Esophagus squamous epithelium (tissue), 5 donors: ENCODE measurements at regions not wholly inside any gene's neighbourhood (a gene's known extent, or its start where the extent isn't known, plus 50 kb on each side); places are given as distances from the start of the nearest gene placed in this dataset.
A peak's percentile ranks its signal among the peaks of the same experiment; 100 is the strongest.

Experiments
- DNase-seq: peaks from one replicate; lab custom pipeline; 2025; lab: John Stamatoyannopoulos, UW
- H3K27ac ChIP-seq, 4 donors: fragments of 200-600 bp; sonication (generic); one replicate each; pipeline ENCODE4 v1.5.1; 2016 to 2019; ENCODE audit warnings: mild to moderate bottlenecking in 1 of 4
- H3K27me3 ChIP-seq, 4 donors: fragments of 200-600 bp; sonication (generic); 1 replicate in 3 of 4; 2 replicates in 1 of 4; pipeline versions ENCODE4 v1.5.1 to v1.6.0; 2017 to 2021; ENCODE audit warnings: antibody characterized with exemption in 1 of 4
- H3K36me3 ChIP-seq, 3 donors: fragments of 200-600 bp; sonication (generic); one replicate each; pipeline ENCODE4 v1.5.1; 2016 to 2019
- H3K4me1 ChIP-seq, 3 donors: fragments of 200-600 bp; sonication (generic); one replicate each; pipeline ENCODE4 v1.5.1; 2017 to 2019
- H3K4me3 ChIP-seq, 4 donors: fragments of 200-600 bp; sonication (generic); 1 replicate in 3 of 4; 2 replicates in 1 of 4; pipeline ENCODE4 v1.5.1; 2016 to 2019; ENCODE audit warnings: mild to moderate bottlenecking in 2 of 4, moderate library complexity in 1 of 4
- H3K9me3 ChIP-seq, 3 donors: fragments of 200-600 bp; sonication (generic); one replicate each; pipeline ENCODE4 v1.5.1; 2016 to 2019
- POLR2A ChIP-seq, 4 donors: fragments of 450-650 bp; IDR thresholded peaks; one replicate each; pipeline ENCODE4 v1.6.1; 2017; ENCODE audit warnings: antibody characterized with exemption in 4 of 4, mild to moderate bottlenecking in 4 of 4, moderate library complexity in 3 of 4
- WGBS, 2 donors: methylation state at CpG; one replicate each; pipeline ENCODE4 v1.1.5; 2018; 5-methylcytosine and 5-hydroxymethylcytosine counted together
- intact Hi-C: fragments of 100-400 bp; cut with DNase I; formaldehyde crosslinking; loops from one replicate; pipeline ENCODE4 v1.15.0; 2022
- TF ChIP-seq, protein P1 (sequence below), 6 experiments: fragments of 450-650 bp in 4 of 6; fragments of 200-600 bp in 2 of 6; sonication (generic) in 2 of 6; IDR thresholded peaks; one replicate each; pipeline ENCODE4 v1.5.1; 2016 to 2019; ENCODE audit warnings: antibody characterized with exemption in 6 of 6, mild to moderate bottlenecking in 4 of 6, moderate library complexity in 4 of 6
- donor health status: DM: yes; HTN: yes; CAD: no.

DNA sequence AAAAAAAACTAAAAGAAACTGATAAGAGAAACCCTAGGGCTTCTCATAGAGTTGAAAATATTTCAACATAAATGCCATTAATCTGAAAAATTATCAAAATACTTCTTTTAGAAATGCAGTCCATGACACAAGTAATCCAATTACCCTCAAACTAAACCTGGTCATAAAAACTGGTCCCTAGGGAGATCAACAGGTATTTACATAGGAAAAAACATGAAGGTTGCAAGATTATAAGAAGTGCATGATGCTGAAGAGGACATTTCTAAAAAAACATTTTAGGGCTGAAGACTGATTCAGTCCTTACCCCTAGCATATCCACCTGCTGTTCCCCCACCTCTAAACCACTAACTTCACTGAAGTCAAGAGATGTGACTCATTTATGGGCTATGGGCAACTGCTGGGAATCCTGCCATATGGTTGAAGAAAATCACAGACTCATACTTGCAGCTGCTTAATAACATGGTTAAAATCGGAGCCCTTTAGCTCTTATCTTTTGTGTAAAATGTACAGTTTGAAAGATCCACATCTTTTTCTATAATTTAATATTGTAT, 131.0 kb upstream of the RUNX1 start:
- no peak overlapping the region for H3K27ac ChIP-seq
- intact Hi-C loops, result no loop called here
- 35 to 56% methylated on average over 1 of the region's 1 CpG for WGBS, 2 donors
- DNase-seq, result no peak
- no peaks in the 10 kb centered on the region for H3K36me3 ChIP-seq
- TF ChIP-seq, protein P1, sequence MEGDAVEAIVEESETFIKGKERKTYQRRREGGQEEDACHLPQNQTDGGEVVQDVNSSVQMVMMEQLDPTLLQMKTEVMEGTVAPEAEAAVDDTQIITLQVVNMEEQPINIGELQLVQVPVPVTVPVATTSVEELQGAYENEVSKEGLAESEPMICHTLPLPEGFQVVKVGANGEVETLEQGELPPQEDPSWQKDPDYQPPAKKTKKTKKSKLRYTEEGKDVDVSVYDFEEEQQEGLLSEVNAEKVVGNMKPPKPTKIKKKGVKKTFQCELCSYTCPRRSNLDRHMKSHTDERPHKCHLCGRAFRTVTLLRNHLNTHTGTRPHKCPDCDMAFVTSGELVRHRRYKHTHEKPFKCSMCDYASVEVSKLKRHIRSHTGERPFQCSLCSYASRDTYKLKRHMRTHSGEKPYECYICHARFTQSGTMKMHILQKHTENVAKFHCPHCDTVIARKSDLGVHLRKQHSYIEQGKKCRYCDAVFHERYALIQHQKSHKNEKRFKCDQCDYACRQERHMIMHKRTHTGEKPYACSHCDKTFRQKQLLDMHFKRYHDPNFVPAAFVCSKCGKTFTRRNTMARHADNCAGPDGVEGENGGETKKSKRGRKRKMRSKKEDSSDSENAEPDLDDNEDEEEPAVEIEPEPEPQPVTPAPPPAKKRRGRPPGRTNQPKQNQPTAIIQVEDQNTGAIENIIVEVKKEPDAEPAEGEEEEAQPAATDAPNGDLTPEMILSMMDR (IDR thresholded peaks at IDR 0.05), result no peak
- no peak for TF ChIP-seq POLR2A (IDR thresholded peaks at IDR 0.05)
- no peak overlapping the region for H3K4me3 ChIP-seq
- H3K9me3 ChIP-seq, result no peaks in the 10 kb centered on the region
- H3K27me3 ChIP-seq, result no peaks in the 10 kb centered on the region
- no peaks in the 10 kb centered on the region for H3K4me1 ChIP-seq

DNA sequence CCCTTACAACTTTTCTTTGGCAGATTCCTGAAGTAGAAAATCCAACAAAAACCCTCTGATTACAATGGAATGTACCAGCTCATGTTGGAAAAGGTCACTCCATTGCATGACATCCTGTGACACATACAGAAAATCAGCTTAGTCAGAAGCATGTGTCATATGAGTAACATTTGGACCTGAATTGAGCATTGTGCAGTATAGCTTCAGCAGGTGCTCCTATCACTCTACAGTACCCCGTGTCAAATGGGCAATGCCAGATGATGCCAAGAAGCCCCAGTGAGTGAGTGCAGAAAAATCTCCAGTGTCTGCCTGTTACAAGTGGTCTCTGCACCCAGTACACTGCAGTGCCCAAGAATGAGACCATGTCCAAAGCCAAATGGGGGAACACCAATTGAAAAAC, 129.7 kb upstream of the RUNX1 start:
- 20 to 36% methylated on average over 1 of the region's 1 CpG for WGBS, 2 donors
- intact Hi-C loops, result no loop called here
- DNase-seq, result no peak

DNA sequence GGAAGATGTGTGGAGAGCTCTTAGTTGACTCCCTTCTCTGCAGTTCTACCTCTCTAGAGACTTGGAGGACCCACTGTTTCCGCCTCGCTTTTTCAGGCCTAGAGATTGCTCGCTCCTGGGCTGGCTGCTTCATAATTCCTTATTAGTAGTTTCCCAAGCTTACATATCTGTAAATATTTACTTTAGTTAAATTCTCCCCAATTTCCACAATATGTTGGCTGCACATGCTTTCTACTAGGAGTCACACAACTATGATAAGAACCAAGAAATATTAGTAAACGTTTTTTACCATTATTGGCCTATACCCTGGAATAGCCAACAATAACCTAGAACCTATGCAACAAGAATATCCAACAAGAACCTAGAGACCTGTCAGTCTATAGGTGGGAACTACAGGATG, 129.0 kb upstream of the RUNX1 start:
- Histone ChIP-seq H3K4me1 (no peaks in the 10 kb centered on the region), H3K27me3 (no peaks in the 10 kb centered on the region), H3K27ac (peak overlapping the region in 1 of 4 donors; percentile 5), H3K36me3 (no peaks in the 10 kb centered on the region), H3K9me3 (no peaks in the 10 kb centered on the region), H3K4me3 (no peak overlapping the region)
- intact Hi-C loops, result no loop called here
- TF ChIP-seq POLR2A (IDR thresholded peaks at IDR 0.05), result no peak
- TF ChIP-seq, protein P1 (IDR thresholded peaks at IDR 0.05), result no peak
- DNase-seq, result no peak
- WGBS, 2 donors, result 72 to 73% methylated on average over 4 of the region's 4 CpGs

More for the DNA sequence above, 129.7 kb upstream of the RUNX1 start:
- Histone ChIP-seq H3K27ac (no peak overlapping the region), H3K9me3 (no peaks in the 10 kb centered on the region), H3K36me3 (no peaks in the 10 kb centered on the region), H3K4me3 (no peak overlapping the region), H3K27me3 (no peaks in the 10 kb centered on the region), H3K4me1 (no peaks in the 10 kb centered on the region)
- TF ChIP-seq, protein P1 (IDR thresholded peaks at IDR 0.05), result no peak
- no peak for TF ChIP-seq POLR2A (IDR thresholded peaks at IDR 0.05)

DNA sequence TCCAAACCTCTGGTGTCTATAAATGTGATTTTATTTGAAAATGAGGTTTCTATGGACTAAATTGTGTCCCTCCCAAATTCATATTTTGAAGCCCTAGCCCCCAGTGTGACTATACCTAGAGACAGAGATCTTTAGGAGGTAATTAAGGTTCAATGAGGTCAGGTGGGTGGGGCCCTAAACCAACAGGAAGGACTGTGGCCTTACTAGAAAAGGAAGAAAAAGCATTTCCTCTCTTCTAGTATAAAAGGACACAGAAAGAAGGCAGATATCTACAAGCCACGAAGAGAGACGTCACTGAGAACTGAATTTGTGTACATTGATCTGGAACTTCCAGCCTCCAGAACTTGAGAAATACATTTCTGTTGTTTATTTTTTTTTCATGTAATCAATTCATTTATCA, 123.1 kb upstream of the RUNX1 start:
- peak overlapping the region in 1 of 4 donors; percentile 65 for H3K27ac ChIP-seq
- H3K27me3 ChIP-seq, result no peaks in the 10 kb centered on the region
- no peak for DNase-seq
- H3K4me3 ChIP-seq, result no peak overlapping the region
- TF ChIP-seq, protein P1 (IDR thresholded peaks at IDR 0.05), result no peak
- no peak for TF ChIP-seq POLR2A (IDR thresholded peaks at IDR 0.05)
- 41 to 63% methylated on average over 2 of the region's 2 CpGs for WGBS, 2 donors
- H3K9me3 ChIP-seq, result no peaks in the 10 kb centered on the region
- H3K36me3 ChIP-seq, result no peaks in the 10 kb centered on the region
- H3K4me1 ChIP-seq, result peaks cover 0 to 39% (median 3%) of the 10 kb centered on the region in 3 donors
- intact Hi-C loops, result no loop called here

DNA sequence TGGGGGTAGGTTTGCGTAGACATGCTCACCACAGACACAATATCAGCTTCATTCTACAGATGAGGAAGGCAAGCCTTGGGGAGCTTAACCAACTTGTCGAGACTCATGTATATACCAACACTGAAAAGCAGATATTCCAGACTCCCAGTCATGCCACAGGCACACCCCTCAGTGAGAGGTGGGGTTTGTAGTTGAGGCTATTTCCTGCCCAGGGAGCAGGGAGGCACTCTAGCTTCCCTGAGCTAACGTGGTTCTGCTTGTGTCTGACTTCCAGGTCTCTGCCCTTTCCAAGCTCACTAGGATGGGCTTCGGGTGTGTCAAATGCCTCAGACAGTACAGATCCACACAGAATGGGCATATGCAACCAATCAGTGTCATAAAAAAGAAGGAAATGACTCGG, 122.3 kb upstream of the RUNX1 start:
- Histone ChIP-seq H3K36me3 (no peaks in the 10 kb centered on the region), H3K4me1 (peaks cover 0 to 39% (median 3%) of the 10 kb centered on the region in 3 donors), H3K9me3 (no peaks in the 10 kb centered on the region), H3K4me3 (no peak overlapping the region), H3K27ac (peak overlapping the region; percentile 38 to 65 (median 52)), H3K27me3 (no peaks in the 10 kb centered on the region)
- DNase-seq, result no peak
- 32 to 63% methylated on average over 2 to 3 of the region's 5 CpGs for WGBS, 2 donors
- intact Hi-C loops, result no loop called here
- no peak for TF ChIP-seq POLR2A (IDR thresholded peaks at IDR 0.05)
- TF ChIP-seq, protein P1 (IDR thresholded peaks at IDR 0.05), result no peak
